GM18519 (cell line): ENCODE measurements at regions not wholly inside any gene's neighbourhood (a gene's known extent, or its start where the extent isn't known, plus 50 kb on each side); places are given as distances from the start of the nearest gene placed in this dataset.
"Not testable (repeated sequence)": the region's sequence is repeated elsewhere in the genome, so short reads cannot be mapped to it uniquely, and the experiment has no call there.

Experiments
- ATAC-seq: cut with Tn5 transposase; IDR thresholded peaks from one replicate; pipeline ENCODE4 v1.9.1; 2021; ENCODE audit warnings: mild to moderate bottlenecking, moderate library complexity; ENCODE audit not compliant: unreplicated experiment, low FRiP score

GRCh38 chr5:112532654-112533360 is 113.7 kb upstream of the EPB41L4A start:
- ATAC-seq = no peak

- ATAC-seq = no peak
Observed at GRCh38 chr5:112533362-112533761, 114.3 kb upstream of the EPB41L4A start.

DNA sequence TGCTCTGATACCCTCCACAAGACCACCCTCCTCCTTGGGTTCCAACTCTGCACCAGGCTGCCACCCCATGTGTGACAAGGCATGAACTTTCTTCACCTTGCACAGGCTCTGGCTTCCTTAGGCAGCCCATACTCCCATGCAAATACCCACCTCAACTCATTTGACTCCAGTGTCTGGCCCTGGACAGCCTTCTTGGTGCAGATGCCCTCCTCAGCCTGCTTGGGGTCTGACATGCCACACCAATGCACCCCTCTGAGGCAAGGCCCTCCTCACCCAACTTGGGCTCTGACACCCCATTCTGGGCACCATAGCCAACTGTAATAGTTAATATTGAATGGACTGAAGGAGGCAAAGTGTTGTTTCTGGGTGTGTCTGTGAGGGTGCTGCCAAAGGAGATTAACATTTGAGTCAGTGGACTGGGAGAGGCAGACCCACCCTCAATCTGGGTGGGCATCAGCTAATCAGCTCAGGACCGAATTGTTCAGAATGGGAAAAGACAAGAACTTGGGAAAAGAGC is 115.0 kb upstream of the EPB41L4A start:
- ATAC-seq = no peak

- no peak for ATAC-seq
Observed at GRCh38 chr5:112534611-112535255, 115.7 kb upstream of the EPB41L4A start.

GRCh38 chr5:112535356-112535755 is 116.3 kb upstream of the EPB41L4A start:
- no peak for ATAC-seq

- ATAC-seq = not testable (repeated sequence)
Observed at GRCh38 chr5:112544558-112544957, 125.5 kb upstream of the EPB41L4A start.

GRCh38 chr5:112546946-112547592 is 128.0 kb upstream of the EPB41L4A start:
- ATAC-seq = no peak

DNA sequence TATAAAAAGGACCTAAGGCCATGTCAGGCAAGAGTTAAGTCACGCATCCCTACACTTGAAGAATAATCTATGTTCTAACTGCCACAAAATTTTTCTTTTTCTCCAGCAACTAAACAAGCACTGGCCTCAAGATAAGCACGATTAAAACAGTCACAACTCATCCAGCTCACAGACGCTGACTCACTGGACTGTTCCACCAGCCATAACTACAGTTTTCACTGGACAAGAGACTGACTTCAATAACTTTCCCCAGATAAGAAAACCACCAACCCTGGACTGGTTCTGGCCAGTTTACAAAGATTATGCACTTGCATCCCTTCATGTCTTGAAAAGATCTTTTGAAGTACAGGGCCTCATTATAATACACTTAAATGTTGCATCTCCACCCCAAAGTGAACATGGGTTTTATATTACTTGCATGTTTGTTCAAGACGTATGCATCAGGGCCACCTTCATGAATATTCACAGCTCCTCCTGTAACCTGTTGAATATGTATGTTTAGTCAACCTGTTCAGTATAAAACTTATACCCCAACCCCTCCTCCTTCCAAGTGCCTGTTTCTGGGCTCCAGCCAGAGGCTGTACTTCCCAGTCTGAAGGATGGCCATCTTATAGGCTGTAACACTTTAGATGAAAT is 129.3 kb upstream of the EPB41L4A start:
- ATAC-seq = no peak

GRCh38 chr5:112549127-112549526 is 130.1 kb upstream of the EPB41L4A start:
- ATAC-seq = no peak

GRCh38 chr5:112549605-112550166 is 130.6 kb upstream of the EPB41L4A start:
- ATAC-seq = no peak

GRCh38 chr5:112551419-112552032 is 132.4 kb upstream of the EPB41L4A start:
- ATAC-seq = no peak

DNA sequence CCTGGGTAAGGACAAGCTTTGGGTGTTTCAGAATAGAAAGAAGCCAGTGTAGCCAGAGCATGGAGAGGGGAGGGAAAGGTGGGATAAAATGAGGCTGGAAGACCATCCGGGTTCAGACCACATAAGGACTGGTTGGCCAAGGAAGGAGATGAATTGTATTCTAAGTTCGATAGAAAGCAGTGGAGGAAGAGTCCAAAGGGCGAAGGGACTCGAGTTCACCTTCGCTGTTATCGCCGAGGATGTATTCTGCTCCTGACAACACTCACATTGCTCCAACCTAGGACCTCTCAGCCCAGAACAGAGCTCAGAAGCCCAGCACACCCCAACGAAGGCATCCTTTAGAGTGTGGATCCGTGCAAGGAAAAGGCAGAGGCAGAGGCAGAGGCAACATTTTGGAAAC is 133.1 kb upstream of the EPB41L4A start:
- no peak for ATAC-seq

DNA sequence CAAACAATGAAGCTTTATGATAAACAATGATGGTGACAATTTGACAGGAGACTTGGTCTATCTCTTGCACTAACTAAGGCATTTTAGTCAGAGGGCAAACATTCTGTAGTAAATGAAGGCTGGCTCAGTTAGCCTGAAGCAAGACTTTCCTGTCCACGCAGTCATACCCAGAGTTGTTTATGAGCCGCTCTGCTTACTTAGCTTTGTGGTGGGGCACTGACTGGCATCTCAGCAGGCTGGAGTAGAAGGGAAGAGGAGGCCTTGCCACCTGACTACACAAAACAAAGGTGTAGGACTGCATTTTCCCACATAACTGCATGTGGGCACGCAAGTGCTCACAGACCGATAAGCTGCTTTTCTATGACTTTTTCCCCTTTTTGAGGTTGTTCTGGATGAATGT is 133.7 kb upstream of the EPB41L4A start:
- ATAC-seq = no peak

- no peak for ATAC-seq
Observed at GRCh38 chr5:112554101-112554977, 135.3 kb upstream of the EPB41L4A start.

- ATAC-seq = no peak
Observed at GRCh38 chr5:112555197-112555596, 136.1 kb upstream of the EPB41L4A start.

DNA sequence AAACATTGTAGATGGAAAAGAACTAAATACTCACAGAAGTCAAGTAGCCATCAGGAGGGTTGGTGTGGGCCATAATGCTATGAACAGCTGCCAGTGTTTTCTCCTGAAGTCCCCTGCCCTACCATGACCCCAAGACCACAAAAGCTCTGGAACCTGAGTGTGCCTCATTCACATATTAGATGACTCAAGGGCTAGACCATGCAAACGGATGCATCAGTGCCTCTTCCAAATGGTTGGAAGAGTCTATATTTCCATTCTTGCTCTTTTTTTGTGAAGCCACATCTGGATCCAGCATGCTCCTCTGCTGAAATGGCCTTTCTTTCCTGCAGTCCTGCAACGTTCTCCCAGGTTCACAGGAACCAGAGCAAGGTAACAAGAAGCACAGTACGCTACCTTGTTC is 136.6 kb upstream of the EPB41L4A start:
- no peak for ATAC-seq

DNA sequence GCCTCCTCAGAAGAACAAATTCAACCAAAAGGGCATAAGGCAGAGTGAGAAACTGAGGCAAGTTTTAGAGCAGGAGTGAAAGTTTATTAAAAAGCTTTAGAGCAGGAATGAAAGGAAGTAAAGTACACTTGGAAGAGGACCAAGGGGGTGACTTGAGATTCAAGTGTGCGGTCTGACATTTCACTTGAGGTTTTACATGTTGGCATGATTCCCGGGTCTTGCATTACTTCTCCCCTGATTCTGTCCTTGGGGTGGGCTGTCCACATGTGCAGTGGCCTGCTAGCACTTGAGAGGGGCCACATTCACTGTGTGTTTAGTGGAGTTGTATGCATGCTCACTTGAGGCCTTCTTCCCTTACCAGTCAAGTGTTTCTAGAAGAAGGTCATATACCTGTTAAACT is 140.4 kb upstream of the EPB41L4A start:
- ATAC-seq = not testable (repeated sequence)

- ATAC-seq = no peak
Observed at GRCh38 chr5:112560371-112560770, 141.3 kb upstream of the EPB41L4A start.

- ATAC-seq = no peak
Observed at GRCh38 chr5:112563169-112563826, 144.2 kb upstream of the EPB41L4A start.
